ENCODE measurements at regions not wholly inside any gene's neighbourhood (a gene's known extent, or its start where the extent isn't known, plus 50 kb on each side); places are given as distances from the start of the nearest gene placed in this dataset.

- DNase-seq (ENCODE audit: low read depth in 2 of 2) = no peak
Observed at GRCh38 chr14:101135796-101136742, 232.5 kb upstream of the RTL1 start.

GRCh38 chr14:101137234-101137633, 233.7 kb upstream of the RTL1 start:
- DNase-seq (ENCODE audit: low read depth in 2 of 2) = no peak

GRCh38 chr14:101147848-101148247, 244.3 kb upstream of the RTL1 start:
- DNase-seq (ENCODE audit: low read depth in 2 of 2) = no peak

GRCh38 chr14:101150039-101150610, 246.6 kb upstream of the RTL1 start:
- no peak for DNase-seq (ENCODE audit: low read depth in 2 of 2)

GRCh38 chr14:101151226-101151926, 247.9 kb upstream of the RTL1 start:
- DNase-seq (ENCODE audit: low read depth in 2 of 2) = no peak

DNA sequence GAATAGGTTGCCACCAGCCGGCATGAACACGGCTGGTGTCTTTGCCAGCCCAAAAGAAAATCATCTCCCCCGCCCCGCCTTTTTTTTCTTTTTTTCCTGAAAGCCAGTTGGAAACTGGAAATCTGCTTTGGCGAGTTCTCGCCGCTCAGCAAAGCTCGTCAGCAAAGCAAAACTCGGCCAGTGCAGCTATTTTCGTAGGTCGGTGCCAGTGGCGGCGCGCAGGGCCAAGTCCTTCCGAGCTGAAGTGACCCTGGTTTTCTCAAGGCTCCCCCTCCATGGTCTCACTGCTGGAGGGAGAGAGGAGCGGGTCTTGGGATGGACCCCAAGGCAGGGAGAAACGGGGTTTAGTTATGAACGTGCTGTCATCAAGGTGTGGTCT, 248.4 kb upstream of the RTL1 start:
- DNase-seq (ENCODE audit: low read depth in 2 of 2) = no peak

DNA sequence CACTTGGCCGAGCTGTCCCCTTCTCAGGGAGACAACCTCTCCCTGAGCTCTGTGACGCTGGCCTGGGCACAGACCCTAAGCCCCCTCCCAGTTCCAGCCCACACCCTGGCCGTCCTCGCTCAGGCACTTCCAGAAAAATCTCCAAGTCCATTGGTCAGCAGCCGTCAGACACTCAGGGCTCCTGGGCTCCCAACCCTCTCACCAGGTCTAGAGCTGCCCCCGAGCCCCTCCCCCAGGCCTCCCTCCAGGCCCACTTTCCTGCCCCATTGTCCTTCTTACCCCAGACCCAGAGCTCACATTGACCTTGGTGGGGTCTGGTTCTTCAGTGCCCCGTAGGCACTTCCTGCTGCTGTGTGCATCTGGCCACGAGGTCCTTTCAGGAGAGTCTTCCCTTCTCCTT, 249.3 kb upstream of the RTL1 start:
- DNase-seq (ENCODE audit: low read depth in 2 of 2) = no peak

- DNase-seq (ENCODE audit: low read depth in 2 of 2) = no peak
Observed at GRCh38 chr14:101153691-101154090, 250.2 kb upstream of the RTL1 start.

GRCh38 chr14:101155575-101155974, 252.1 kb upstream of the RTL1 start:
- no peak for DNase-seq (ENCODE audit: low read depth in 2 of 2)

DNA sequence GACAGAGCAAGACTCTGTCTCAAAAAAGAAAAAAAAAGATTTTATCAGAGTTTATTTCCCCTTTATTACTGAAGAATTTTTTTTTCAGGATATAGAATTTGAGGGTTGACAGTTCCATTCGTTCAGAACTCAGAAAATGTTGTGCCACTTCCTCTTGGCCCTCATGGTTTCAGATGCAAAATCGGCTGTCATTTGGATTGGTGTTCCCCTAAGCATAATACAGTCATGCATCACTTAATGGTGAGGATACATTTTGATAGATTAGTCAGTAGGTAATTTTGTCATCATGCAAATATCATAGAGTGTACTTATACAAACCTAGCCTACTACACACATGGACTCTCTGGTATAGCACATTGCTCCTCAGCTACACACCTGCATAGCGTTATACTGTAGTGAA, 263.9 kb upstream of the RTL1 start:
- no peak for DNase-seq (ENCODE audit: low read depth in 2 of 2)

DNA sequence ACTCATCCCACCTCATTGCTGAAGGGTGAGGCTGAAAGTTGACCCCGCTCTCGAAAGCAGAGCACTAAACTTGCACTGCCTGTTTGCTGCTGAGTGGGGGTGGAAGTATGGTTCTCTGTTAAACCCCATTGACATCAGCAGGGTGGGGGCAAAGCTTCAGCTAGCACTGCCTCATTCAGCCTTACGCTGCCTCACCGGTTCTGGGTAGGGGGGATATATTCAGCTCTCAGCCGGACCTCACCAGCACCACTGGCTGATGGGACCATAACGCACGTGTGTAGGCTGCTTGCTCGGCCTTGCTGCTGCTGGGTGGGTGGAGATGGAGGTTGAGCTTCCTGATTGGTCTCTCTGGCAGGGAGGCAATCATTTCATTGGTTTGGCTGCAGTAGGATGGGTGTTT, 265.7 kb upstream of the RTL1 start:
- no peak for DNase-seq (ENCODE audit: low read depth in 2 of 2)

DNA sequence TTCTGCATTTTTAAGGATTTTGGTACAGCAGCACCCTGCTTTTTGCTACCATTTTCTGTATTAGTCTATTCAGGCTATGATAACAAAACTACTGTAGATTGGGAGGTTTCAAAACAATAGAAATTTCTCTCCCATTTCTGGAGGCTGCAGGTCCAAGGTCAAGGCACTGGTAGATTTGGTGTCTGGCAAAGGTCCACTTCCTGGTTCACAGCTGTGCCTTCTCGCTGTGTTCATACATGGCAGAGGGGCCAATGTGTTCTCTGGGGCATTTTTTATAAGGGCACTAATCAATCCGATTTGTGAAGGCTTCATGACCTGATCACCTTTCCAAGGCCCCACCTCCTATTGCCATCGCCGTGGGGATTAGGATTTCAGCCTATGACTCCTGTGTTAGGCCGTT, 268.1 kb upstream of the RTL1 start:
- DNase-seq (ENCODE audit: low read depth in 2 of 2) = no peak

DNA sequence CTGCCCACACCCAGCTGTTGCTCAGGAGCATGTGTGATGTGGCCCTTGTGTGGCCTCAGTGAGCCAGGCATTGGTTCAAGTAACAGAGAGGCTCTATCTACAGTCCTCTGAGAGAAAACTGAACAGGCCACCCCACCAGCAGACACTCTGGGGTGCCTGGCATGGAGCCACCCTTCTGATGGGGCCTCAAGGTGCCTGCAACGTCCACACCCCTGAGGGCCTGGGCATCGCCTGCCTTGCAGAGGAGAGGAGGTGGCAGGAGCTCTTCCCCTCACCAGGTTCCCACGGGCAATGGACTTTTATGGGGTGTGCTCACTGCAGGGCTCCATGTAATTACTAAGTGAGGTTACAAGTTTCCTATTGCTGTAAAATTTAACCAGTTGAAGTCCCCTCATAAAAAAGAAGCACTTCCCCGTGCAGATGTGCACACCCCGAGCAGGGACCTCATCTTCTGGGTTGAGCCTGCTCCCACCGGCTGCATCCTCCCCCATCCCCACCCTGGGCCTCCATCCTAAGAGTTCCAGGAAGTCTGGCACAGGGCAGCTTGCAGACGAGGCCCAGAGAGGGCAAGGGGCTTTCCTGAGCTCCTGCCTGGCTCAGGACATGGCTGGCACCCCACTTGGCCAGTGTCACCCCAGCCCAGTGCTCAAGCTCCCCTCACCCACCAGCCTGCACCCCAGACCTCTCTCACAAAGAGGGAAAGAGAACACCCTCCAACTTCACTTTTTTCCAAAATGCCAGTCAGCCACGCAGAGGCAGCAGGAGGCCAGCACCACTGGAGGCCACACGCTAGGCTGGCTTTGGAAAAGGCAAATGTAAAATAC, 270.4 kb upstream of the RTL1 start:
- no peak for DNase-seq (ENCODE audit: low read depth in 2 of 2)

DNA sequence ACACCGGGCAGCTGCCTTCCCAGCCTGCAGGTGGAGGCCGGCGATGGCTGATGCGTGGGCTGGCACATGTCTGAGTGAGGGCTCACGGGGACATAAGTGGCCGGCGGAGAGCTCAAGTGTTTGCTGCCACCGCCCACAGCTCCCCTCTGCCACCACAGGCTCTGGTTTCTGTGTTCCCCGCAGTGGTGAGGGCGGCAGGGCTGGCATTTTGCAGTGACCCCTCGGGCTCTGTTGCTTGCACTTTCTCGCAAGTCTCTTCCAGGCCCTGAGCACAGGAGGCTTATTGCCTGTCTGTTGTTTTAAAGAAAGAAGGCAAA, 271.0 kb upstream of the RTL1 start:
- no peak for DNase-seq (ENCODE audit: low read depth in 2 of 2)

DNA sequence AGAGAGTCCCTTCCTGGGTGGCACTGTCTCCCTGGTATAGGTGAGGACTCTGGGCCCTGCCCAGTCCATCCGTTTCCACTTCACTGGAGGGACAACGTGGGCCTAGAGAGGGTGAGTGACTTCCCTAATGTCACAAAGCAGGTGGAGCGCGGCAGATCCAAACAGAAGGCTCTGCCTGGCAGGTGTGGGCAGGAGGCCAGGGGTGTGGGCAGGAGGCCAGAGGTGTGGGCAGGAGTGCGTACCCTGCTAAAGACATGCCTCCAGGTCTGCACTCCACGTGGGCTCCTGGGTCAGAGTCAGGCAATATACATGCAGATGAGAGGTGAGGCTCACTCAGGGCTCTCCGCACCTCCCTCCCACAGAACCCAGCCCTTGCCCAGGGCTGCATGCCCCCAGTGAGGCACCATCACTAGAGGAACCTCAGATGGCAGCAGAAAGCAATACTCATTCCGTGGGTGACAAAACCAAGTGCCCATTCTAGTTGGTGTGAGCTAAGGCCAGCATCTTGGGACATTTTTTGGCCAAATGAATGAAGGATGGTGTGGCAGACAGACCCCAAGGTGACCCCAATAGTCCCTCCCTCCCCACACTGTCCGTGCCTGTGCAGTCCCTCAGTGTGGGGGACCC, 271.6 kb upstream of the RTL1 start:
- DNase-seq (ENCODE audit: low read depth in 2 of 2) = no peak

GRCh38 chr14:101175731-101176534, 272.4 kb upstream of the RTL1 start:
- DNase-seq (ENCODE audit: low read depth in 2 of 2) = no peak

GRCh38 chr14:101176535-101177205, 273.1 kb upstream of the RTL1 start:
- no peak for DNase-seq (ENCODE audit: low read depth in 2 of 2)

DNA sequence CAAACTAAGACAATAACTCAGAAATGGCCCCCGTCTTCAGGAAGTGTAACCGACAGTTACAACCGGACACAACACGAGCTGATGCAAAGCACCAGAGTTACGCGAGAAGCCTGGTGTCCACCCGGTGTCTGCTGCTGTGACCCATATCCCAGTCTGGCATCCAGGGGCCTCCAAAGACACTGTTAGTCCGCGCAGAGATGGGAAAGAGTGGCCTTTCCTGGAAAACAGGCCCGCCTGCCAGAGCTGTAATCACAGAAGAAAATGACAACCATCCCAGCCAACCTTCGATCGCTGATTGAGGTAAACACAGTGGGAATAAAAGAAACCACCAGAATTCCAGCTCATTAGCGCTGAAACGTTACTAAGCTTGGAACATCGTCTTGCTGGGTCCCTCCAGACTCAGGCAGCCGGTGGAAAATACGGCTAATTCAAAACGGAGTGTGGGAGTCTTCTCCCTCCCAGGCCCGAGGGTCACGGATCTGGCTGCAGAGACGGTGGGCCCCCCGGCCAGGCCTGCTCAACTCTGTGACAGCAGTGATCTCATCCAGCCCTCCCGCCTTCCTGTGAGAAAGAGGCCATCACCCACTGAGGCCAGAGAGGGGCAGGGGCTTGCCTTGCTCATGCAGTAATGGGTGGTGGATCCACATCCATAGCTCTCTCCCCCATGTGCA, 273.9 kb upstream of the RTL1 start:
- no peak for DNase-seq (ENCODE audit: low read depth in 2 of 2)

DNA sequence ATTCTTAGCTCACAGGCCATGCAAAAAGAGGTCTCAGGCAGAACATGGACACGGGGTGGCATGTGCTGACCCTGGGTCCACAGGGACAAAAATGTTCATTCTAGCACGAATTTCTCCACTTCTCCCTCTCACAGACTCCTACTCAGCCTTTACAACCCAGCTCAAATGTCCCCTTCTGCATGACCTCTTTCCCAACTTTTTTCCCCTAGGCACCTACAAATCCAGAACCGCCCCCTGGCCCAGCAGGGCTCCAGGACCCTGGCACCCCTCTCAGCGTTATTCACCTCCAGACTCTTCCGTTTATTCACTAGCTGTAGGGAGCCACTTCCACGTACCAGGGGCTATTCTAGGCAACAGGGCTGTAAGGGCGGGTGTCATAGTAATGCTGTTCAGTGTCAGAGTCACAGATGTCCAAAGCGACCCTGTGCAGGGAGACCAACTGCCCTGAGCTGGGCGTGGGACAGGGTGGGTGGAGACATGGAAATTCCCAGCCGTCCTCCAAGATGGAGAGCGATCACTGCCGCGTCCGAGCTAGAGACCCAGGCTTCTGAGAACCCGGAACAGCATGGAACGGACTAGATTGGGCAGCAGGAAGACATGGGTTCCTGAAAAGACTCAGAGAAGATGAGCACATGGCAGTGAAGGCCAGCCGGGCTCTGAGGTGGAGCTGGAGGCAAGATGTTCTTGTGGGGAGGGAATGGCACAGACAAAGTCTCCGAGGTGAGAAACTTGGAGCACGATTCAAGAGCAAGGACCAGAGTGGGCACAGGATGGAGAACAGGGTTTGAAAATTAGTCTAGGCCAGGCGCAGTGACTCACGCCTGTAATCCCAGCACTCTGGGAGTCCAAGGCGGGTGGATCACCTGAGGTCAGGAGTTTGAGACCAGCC, 274.9 kb upstream of the RTL1 start:
- DNase-seq (ENCODE audit: low read depth in 2 of 2) = no peak

Measured in stimulated activated CD8-positive, alpha-beta memory T cell treated with anti-CD3 and anti-CD28 coated beads, Interleukin-15, amount 100 ng/mL, for 4 hours (primary cell).